HEK293 (cell line): ENCODE measurements at regions not wholly inside any gene's neighbourhood (a gene's known extent, or its start where the extent isn't known, plus 50 kb on each side); places are given as distances from the start of the nearest gene placed in this dataset.

Source experiments
- CTCF ChIA-PET: fragments of 350-600 bp; formaldehyde crosslinking; extraction: SDS; loops from one replicate; lab custom pipeline; 2021; ENCODE audit warnings: antibody characterized with exemption; lab: Yijun Ruan, JAX
- POLR2A ChIA-PET: fragments of 300-600 bp; formaldehyde crosslinking; extraction: SDS; loops from one replicate; lab custom pipeline; 2020; ENCODE audit warnings: antibody characterized with exemption, inconsistent platforms; lab: Yijun Ruan, JAX
- H3K27ac ChIP-seq: fragments of 200-500 bp; sonication (Bioruptor generic); 2 replicates; pipeline ENCODE4 v1.5.1; 2014; ENCODE audit warnings: low read depth, low read length, control low read depth, inconsistent platforms; ENCODE audit errors: extremely low read depth
- H3K36me3 ChIP-seq, 2 experiments: fragments of 200-500 bp in 1 of 2; sonication (Bioruptor generic) in 1 of 2; 1 replicate in 1 of 2; 2 replicates in 1 of 2; pipeline ENCODE4 v1.5.1; 2014 to 2017; ENCODE audit warnings: inconsistent platforms in 2 of 2, low read length in 2 of 2; ENCODE audit not compliant: control insufficient read depth in 2 of 2, insufficient read depth in 1 of 2
- H3K4me1 ChIP-seq: fragments of 200-500 bp; sonication (Bioruptor generic); 2 replicates; pipeline ENCODE4 v1.5.1; 2014; ENCODE audit warnings: mild to moderate bottlenecking, low read length, inconsistent platforms; ENCODE audit not compliant: control insufficient read depth, insufficient read depth
- H3K4me3 ChIP-seq: 2 replicates; pipeline ENCODE4 v1.5.1; 2011; ENCODE audit warnings: low read depth, mild to moderate bottlenecking, control low read depth, low read length, moderate library complexity
- H3K9me3 ChIP-seq: fragments of 200-500 bp; sonication (Bioruptor generic); 2 replicates; pipeline ENCODE4 v1.5.1; 2014; ENCODE audit warnings: low read depth, low read length, inconsistent platforms; ENCODE audit not compliant: control insufficient read depth, insufficient read depth
- HOXD13 ChIP-seq: sonication (generic); formaldehyde crosslinking; IDR thresholded peaks from 2 replicates; pipeline ENCODE4 v1.8.0; 2022; ENCODE audit warnings: missing genetic modification reagents, borderline replicate concordance
- MZF1 ChIP-seq: fragments of 450-650 bp; formaldehyde crosslinking; IDR thresholded peaks from 2 replicates; pipeline ENCODE4 v1.5.1; 2017; ENCODE audit warnings: missing biosample characterization, missing genetic modification characterization, borderline replicate concordance
- OVOL3 ChIP-seq: fragments of 450-650 bp; formaldehyde crosslinking; IDR thresholded peaks from 2 replicates; pipeline ENCODE4 v1.5.1; 2016; ENCODE audit warnings: missing biosample characterization, missing genetic modification characterization
- PRDM1 ChIP-seq: fragments of 450-650 bp; formaldehyde crosslinking; IDR thresholded peaks from 2 replicates; pipeline ENCODE4; 2016; ENCODE audit warnings: missing biosample characterization, missing genetic modification characterization
- RBAK ChIP-seq: fragments of 450-650 bp; formaldehyde crosslinking; IDR thresholded peaks from 2 replicates; pipeline ENCODE4 v1.5.1; 2016; ENCODE audit warnings: missing biosample characterization, missing genetic modification characterization
- REPIN1 ChIP-seq: fragments of 450-650 bp; formaldehyde crosslinking; IDR thresholded peaks from 2 replicates; pipeline ENCODE4 v1.5.1; 2017; ENCODE audit warnings: missing biosample characterization, missing genetic modification characterization, low read depth
- SP7 ChIP-seq: fragments of 450-650 bp; formaldehyde crosslinking; IDR thresholded peaks from 2 replicates; pipeline ENCODE4 v1.5.1; 2016; ENCODE audit warnings: missing biosample characterization, missing genetic modification characterization
- TCF7L2 ChIP-seq: IDR thresholded peaks from 2 replicates; pipeline ENCODE4 v1.6.1; 2011; ENCODE audit warnings: low read depth, mild to moderate bottlenecking, inconsistent platforms, low read length, moderate library complexity, borderline replicate concordance
- TRIM28 ChIP-seq: IDR thresholded peaks from 2 replicates; pipeline ENCODE4 v1.6.1; 2011; ENCODE audit warnings: low read length, control low read depth, borderline replicate concordance
- ZNF10 ChIP-seq: fragments of 450-650 bp; formaldehyde crosslinking; IDR thresholded peaks from 2 replicates; pipeline ENCODE4 v1.5.1; 2017; ENCODE audit warnings: missing biosample characterization, missing genetic modification characterization
- ZNF114 ChIP-seq: fragments of 450-650 bp; formaldehyde crosslinking; IDR thresholded peaks from 2 replicates; pipeline ENCODE4 v1.5.0; 2017; ENCODE audit warnings: missing biosample characterization, missing genetic modification characterization
- ZNF132 ChIP-seq: fragments of 450-650 bp; formaldehyde crosslinking; IDR thresholded peaks from 2 replicates; pipeline ENCODE4 v1.5.1; 2017; ENCODE audit warnings: missing biosample characterization, missing genetic modification characterization, borderline replicate concordance
- ZNF155 ChIP-seq: fragments of 450-650 bp; formaldehyde crosslinking; IDR thresholded peaks from 2 replicates; pipeline ENCODE4 v1.5.1; 2016; ENCODE audit warnings: missing biosample characterization, missing genetic modification characterization
- ZNF184 ChIP-seq: fragments of 450-650 bp; IDR thresholded peaks from 2 replicates; pipeline ENCODE4 v1.5.1; 2018; ENCODE audit warnings: missing biosample characterization, mild to moderate bottlenecking, missing genetic modification characterization
- ZNF223 ChIP-seq: fragments of 450-650 bp; formaldehyde crosslinking; IDR thresholded peaks from 2 replicates; pipeline ENCODE4 v1.5.1; 2016; ENCODE audit warnings: missing biosample characterization, missing genetic modification characterization
- ZNF24 ChIP-seq: fragments of 450-650 bp; formaldehyde crosslinking; IDR thresholded peaks from 2 replicates; pipeline ENCODE4 v1.5.1; 2016; ENCODE audit warnings: missing biosample characterization, missing genetic modification characterization
- ZNF335 ChIP-seq: fragments of 450-650 bp; formaldehyde crosslinking; conservative IDR thresholded peaks from 2 replicates; pipeline ENCODE4 v1.5.1; 2016; ENCODE audit warnings: missing biosample characterization, missing genetic modification characterization
- ZNF529 ChIP-seq: fragments of 450-650 bp; formaldehyde crosslinking; IDR thresholded peaks from 2 replicates; pipeline ENCODE4 v1.5.1; 2017; ENCODE audit warnings: missing genetic modification characterization, missing biosample characterization; ENCODE audit not compliant: insufficient replicate concordance
- ZNF544 ChIP-seq: fragments of 450-650 bp; formaldehyde crosslinking; IDR thresholded peaks from 2 replicates; pipeline ENCODE4 v1.5.0; 2017; ENCODE audit warnings: missing biosample characterization, missing genetic modification characterization
- ZNF548 ChIP-seq: fragments of 450-650 bp; formaldehyde crosslinking; IDR thresholded peaks from 2 replicates; pipeline ENCODE4 v1.5.1; 2016; ENCODE audit warnings: missing biosample characterization, missing genetic modification characterization
- ZNF596 ChIP-seq: fragments of 450-650 bp; IDR thresholded peaks from 2 replicates; pipeline ENCODE4 v1.5.0; 2018; ENCODE audit warnings: missing biosample characterization, mild to moderate bottlenecking, missing genetic modification characterization, moderate library complexity
- ZNF610 ChIP-seq: fragments of 450-650 bp; formaldehyde crosslinking; IDR thresholded peaks from 2 replicates; pipeline ENCODE4 v1.5.1; 2016; ENCODE audit warnings: missing biosample characterization, missing genetic modification characterization, borderline replicate concordance
- ZNF645 ChIP-seq: fragments of 450-650 bp; formaldehyde crosslinking; IDR thresholded peaks from 2 replicates; pipeline ENCODE4; 2016; ENCODE audit warnings: missing biosample characterization, missing genetic modification characterization
- ZNF660 ChIP-seq: fragments of 450-650 bp; IDR thresholded peaks from 2 replicates; pipeline ENCODE4 v1.5.1; 2018; ENCODE audit warnings: missing biosample characterization, mild to moderate bottlenecking, missing genetic modification characterization
- ZNF677 ChIP-seq: fragments of 450-650 bp; IDR thresholded peaks from 2 replicates; pipeline ENCODE4 v1.5.0; 2018; ENCODE audit warnings: missing biosample characterization, mild to moderate bottlenecking, missing genetic modification characterization, moderate library complexity
- ZNF837 ChIP-seq: fragments of 450-650 bp; formaldehyde crosslinking; IDR thresholded peaks from 2 replicates; pipeline ENCODE4 v1.5.1; 2016; ENCODE audit warnings: missing biosample characterization, missing genetic modification characterization
- TF ChIP-seq, protein P1 (sequence below): sonication (generic); formaldehyde crosslinking; IDR thresholded peaks from 2 replicates; pipeline ENCODE4 v1.8.1; 2022; ENCODE audit warnings: mild to moderate bottlenecking, moderate library complexity, missing genetic modification reagents
- TF ChIP-seq, protein P2 (sequence below): fragments of 450-650 bp; formaldehyde crosslinking; IDR thresholded peaks from 2 replicates; pipeline ENCODE4 v1.5.1; 2016; ENCODE audit warnings: missing biosample characterization, missing genetic modification characterization
- TF ChIP-seq, protein P3 (sequence below): fragments of 450-650 bp; formaldehyde crosslinking; IDR thresholded peaks from 2 replicates; pipeline ENCODE4 v1.5.1; 2016; ENCODE audit warnings: missing biosample characterization, missing genetic modification characterization

GRCh38 chr4:97279391-97279790 is 863.9 kb downstream of the STPG2 start:
- H3K9me3 ChIP-seq = no peaks in the 10 kb centered on the region
- POLR2A ChIA-PET = no interaction called here
- CTCF ChIA-PET = no interaction called here
- H3K4me3 ChIP-seq = no peak overlapping the region
- TF ChIP-seq RBAK (tag by site-specific recombination) (no peak), ZNF544 (tag by site-specific recombination) (no peak), ZNF184 (tag by site-specific recombination) (no peak), ZNF335 (tag by site-specific recombination) (no peak), ZNF837 (tag by site-specific recombination) (no peak), OVOL3 (tag by site-specific recombination) (no peak), SP7 (tag by site-specific recombination) (no peak), ZNF529 (tag by site-specific recombination) (no peak), ZNF660 (no peak)
- no peak overlapping the region for H3K27ac ChIP-seq
- H3K36me3 ChIP-seq = no peaks in the 10 kb centered on the region
- no peaks in the 10 kb centered on the region for H3K4me1 ChIP-seq

GRCh38 chr4:97300561-97300960 is 842.7 kb downstream of the STPG2 start:
- TF ChIP-seq ZNF155 (no peak), TCF7L2 (no peak), MZF1 (tag by site-specific recombination) (no peak), TRIM28 (no peak), ZNF645 (tag by site-specific recombination) (no peak), ZNF223 (tag by site-specific recombination) (no peak), ZNF596 (tag by site-specific recombination) (no peak), REPIN1 (tag by site-specific recombination) (no peak), ZNF548 (no peak)
- TF ChIP-seq, protein P1, sequence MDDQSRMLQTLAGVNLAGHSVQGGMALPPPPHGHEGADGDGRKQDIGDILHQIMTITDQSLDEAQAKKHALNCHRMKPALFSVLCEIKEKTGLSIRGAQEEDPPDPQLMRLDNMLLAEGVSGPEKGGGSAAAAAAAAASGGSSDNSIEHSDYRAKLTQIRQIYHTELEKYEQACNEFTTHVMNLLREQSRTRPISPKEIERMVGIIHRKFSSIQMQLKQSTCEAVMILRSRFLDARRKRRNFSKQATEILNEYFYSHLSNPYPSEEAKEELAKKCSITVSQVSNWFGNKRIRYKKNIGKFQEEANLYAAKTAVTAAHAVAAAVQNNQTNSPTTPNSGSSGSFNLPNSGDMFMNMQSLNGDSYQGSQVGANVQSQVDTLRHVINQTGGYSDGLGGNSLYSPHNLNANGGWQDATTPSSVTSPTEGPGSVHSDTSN (CRISPR knock-in tag) = no peak
- TF ChIP-seq, protein P2, sequence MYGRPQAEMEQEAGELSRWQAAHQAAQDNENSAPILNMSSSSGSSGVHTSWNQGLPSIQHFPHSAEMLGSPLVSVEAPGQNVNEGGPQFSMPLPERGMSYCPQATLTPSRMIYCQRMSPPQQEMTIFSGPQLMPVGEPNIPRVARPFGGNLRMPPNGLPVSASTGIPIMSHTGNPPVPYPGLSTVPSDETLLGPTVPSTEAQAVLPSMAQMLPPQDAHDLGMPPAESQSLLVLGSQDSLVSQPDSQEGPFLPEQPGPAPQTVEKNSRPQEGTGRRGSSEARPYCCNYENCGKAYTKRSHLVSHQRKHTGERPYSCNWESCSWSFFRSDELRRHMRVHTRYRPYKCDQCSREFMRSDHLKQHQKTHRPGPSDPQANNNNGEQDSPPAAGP = no peak
- Histone ChIP-seq H3K9me3 (no peaks in the 10 kb centered on the region), H3K36me3 (no peaks in the 10 kb centered on the region), H3K27ac (no peak overlapping the region), H3K4me1 (no peaks in the 10 kb centered on the region), H3K4me3 (no peak overlapping the region)
- CTCF ChIA-PET = no interaction called here
- POLR2A ChIA-PET = no interaction called here

DNA sequence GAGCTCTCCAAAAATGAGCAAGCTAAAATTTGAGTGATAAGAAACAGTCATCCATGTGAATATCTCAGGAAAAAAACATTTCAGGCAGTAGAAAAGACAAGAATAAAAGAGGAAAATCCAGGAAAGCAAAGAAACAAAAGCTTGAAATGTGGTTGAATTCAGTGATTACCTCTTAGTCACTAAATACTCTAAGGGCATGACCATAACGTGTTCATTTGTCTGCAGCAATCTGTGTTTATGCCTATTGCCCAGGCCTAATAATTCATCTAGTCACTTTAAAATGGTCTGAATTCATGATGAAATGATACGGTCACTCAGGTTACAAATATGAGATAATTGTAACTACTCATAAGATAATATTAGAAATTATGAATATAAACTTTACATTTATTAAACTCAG is 837.9 kb downstream of the STPG2 start:
- Histone ChIP-seq H3K27ac (no peak overlapping the region), H3K4me1 (no peaks in the 10 kb centered on the region), H3K36me3 (no peaks in the 10 kb centered on the region), H3K4me3 (no peak overlapping the region), H3K9me3 (no peaks in the 10 kb centered on the region)
- ChIA-PET CTCF (no interaction called here), POLR2A (no interaction called here)
- no peak for TF ChIP-seq ZNF10 (tag by site-specific recombination)
- no peak for TF ChIP-seq ZNF610
- no peak for TF ChIP-seq ZNF677 (tag by site-specific recombination)
- no peak for TF ChIP-seq PRDM1 (tag by site-specific recombination)
- TF ChIP-seq ZNF24 (tag by site-specific recombination) = no peak
- TF ChIP-seq ZNF132 = no peak
- TF ChIP-seq HOXD13 (CRISPR knock-in tag) = no peak
- no peak for TF ChIP-seq ZNF114 (tag by site-specific recombination)
- TF ChIP-seq, protein P3, sequence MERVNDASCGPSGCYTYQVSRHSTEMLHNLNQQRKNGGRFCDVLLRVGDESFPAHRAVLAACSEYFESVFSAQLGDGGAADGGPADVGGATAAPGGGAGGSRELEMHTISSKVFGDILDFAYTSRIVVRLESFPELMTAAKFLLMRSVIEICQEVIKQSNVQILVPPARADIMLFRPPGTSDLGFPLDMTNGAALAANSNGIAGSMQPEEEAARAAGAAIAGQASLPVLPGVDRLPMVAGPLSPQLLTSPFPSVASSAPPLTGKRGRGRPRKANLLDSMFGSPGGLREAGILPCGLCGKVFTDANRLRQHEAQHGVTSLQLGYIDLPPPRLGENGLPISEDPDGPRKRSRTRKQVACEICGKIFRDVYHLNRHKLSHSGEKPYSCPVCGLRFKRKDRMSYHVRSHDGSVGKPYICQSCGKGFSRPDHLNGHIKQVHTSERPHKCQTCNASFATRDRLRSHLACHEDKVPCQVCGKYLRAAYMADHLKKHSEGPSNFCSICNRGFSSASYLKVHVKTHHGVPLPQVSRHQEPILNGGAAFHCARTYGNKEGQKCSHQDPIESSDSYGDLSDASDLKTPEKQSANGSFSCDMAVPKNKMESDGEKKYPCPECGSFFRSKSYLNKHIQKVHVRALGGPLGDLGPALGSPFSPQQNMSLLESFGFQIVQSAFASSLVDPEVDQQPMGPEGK (tag by site-specific recombination) = no peak
